ENCODE measurements at regions not wholly inside any gene's neighbourhood (a gene's known extent, or its start where the extent isn't known, plus 50 kb on each side); places are given as distances from the start of the nearest gene placed in this dataset.

DNA sequence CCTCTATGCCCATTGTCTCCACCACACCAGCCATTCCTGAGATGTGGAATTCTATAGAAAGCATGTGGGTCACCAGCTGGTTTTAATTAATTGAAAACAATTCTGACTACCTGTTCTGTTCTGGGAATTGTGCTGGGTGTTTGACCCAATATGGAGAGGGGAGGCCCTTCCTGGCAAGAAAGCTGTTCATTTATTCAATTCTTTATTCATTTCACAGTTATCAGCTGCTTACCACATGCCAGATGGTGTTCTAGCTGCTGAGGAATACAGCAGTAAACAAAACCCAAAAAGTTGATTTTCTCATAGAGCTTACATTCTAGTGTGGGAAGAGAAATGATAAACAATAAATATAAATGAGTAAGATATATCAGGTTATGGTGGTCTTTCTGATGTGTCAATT, 296.1 kb upstream of the RASGRP1 start:
- DNase-seq (ENCODE audit: low read depth), result no peak

DNA sequence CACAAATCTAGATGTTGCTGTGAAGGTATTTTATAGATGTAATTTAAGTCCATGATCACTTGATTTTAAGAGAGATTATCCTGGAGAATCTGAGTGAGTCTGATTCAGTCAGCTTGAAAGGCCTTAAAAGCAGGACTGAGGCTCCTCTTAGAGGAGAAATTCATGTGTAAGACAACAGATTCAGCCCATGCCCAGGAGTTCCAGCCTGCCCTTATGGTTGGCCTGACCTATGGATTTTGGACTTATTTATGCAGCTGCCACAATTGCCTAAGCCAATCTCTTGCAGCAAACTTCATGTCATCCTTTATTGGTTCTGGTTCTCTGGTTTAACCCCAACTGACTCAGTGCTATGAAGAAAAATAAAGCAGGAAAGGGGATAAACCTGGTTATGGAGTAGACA, 296.5 kb upstream of the RASGRP1 start:
- DNase-seq (ENCODE audit: low read depth), result no peak

DNA sequence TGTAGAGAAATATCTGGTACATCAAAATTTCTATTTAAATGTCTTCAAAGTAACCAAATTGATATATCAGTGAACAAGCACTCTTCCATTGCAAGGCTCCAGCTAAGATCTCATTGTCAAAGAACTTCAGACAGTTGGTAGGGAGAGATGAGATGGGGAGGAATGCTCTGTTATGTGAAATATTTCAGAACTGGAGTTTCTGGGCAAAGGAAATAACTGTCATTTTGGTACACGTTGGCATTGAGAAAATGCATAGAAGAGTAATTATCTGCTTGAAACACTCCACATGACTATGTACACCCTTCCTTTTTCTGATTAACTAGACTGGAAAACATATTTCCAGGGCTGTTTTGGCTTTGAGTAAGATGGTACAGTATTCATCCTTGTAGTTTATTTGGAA, 297.5 kb upstream of the RASGRP1 start:
- no peak for DNase-seq (ENCODE audit: low read depth)

DNA sequence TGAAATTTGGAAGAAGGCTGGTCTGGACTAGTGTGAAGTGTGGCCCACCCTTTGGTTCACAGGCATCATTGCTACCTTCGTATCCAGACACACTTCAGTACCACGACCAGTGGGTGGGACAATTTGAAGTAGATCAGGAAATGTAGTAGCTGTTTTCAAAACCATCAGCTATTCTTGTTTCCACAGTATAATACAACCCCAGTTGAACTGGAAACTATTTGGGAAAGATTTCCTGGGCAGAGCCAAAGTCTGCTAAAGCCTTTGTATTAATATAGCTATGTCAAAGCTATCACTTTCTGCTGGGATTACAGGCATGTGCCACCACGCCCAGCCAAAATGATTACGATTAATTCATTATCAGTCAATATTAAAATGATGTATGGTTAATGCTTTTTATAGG, 298.8 kb upstream of the RASGRP1 start:
- DNase-seq (ENCODE audit: low read depth), result no peak

DNA sequence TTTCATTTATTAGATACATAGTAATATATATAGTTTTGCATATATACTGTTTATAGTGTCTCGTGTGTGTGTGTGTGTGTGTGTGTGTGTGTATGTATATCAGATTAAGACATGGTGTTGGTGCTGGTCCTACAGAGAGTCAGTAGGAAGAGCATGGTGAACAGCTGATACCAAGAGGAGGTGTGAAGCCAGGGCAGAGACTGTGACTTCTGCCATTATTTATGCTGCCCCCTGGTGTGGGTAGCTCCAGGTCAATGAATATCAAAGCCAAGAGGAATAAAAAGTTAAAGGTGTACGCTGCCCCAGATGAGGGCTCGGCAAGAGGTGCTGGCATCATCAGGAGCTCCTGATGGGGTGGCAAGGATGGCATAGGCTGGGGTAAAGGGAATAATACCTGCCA, 299.5 kb upstream of the RASGRP1 start:
- no peak for DNase-seq (ENCODE audit: low read depth)

DNA sequence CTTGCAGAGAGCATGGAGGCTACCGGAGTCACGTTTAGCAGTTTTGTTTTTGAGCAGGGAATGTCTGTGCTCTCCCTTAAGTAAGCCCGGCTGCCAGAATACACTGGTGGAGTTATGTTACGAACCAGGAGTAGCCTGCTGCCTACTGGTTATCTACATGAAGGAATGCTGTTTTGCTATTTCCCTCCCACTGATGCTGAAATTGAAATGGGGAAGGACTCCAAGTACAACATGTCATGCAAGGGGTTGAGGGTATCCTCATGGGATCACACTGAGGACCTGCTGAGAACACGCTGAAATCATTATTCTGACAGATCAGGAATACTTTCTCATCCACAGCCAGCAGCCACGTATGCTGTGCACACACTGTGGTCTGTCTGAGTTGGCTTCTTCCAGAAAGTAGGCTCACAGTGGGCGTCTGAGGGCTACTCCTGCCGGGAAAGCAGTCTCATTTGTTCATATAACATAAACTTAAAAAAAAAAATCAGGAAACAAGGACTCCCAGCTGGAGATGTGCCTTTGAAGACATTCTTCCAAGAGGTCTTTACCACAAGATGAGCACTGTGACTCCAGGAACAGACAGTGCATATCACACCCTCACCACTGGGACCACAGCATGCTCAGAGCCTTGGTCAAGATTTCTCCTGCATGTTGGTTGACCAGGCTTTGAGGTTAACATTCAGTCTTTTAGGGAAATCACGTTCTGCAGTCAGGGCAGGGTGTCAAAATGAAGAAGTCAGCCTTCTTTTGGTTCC, 300.4 kb upstream of the RASGRP1 start:
- DNase-seq (ENCODE audit: low read depth), result no peak

DNA sequence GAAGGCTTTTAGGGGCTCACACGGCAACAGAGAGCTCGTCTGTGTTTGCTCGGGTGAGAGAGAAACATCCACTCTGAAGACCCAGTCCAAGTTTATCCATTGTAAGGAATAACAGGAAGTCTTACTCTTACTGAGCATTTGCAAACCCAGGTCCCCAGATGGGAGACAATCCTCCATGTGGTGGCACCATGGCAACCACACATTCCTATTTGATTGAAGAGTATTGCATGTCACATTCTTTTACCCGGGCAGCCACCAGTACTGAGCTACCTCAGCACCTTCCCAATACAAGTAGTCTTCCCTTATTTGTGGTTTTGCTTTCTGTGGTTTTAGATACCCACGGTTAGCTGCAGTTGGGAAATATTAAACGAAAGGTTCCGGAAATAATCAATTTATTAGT, 302.9 kb upstream of the RASGRP1 start:
- DNase-seq (ENCODE audit: low read depth), result no peak

DNA sequence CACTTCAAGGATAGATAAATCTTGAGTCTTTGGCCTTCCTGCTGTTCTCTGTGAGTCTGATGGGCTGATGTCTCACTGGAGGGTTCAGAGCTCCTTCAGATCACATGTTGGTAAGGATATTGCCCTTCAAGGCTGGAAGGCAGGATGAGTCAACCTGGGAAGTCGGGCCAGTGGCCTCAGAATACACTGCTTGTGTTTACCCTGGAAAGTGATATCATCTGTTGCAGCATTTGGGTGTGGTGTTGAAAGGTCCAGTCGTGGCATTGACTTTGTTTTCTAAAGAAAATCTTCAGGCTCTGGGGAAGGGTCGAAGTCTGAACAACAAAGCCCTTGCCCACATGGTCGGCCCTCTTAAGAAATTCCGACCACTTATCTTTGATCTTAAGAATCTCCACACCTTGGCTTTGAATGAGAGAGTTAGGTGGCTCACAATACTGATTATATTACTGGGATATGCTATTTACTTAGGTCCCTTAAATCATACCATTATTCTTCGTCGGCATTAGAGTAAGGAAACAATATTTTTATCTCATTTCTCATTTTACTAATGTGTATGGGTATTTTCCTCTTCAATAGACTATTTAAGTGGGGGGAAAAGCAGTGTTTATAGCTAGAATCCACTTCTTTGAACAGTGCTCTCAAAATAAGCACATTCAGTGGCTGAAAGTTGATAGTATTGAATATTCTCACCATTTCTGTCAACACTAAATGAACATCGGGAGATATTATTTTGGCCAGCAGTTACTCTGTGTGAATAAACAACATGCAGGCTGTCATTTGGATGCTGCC, 303.9 kb upstream of the RASGRP1 start:
- DNase-seq (ENCODE audit: low read depth), result no peak

DNA sequence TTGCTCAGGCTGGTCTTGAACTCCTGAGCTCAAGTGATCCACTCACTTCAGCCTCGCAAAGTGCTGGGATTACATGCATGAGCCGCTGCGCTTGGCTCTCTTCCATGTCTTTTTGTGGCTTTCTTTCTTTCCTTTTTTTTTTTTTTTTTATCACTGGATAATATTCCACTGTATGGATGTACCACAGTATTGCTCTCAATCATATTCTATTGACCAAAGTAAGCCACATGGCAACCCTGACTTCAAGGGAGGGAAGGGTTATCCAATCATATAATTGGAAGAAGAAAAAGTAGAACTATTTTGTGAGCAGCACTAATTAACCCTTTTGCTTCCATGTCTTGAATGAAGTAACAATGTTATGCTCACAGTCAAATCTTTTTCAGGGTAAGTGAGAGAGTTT, 307.0 kb upstream of the RASGRP1 start:
- DNase-seq (ENCODE audit: low read depth), result no peak

DNA sequence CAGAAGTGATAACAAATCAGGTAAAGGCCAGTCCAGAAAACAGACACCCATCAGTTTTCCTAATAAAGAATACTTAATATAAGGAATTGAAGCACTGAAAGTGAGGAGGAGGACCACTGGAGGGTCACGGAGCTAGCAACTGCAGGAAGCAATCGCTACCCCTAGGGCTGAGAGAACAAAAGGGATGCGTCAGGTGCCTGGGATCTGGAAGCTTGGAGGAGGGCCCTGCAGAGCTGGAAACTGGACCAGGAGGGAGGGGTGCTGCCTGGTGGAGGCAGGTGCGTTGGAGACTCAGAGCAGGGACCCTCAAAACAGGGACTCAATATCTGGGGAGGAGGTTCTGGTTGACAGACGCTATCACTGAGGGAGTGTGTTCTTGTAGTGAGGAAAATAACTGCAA, 308.1 kb upstream of the RASGRP1 start:
- DNase-seq (ENCODE audit: low read depth), result no peak

DNA sequence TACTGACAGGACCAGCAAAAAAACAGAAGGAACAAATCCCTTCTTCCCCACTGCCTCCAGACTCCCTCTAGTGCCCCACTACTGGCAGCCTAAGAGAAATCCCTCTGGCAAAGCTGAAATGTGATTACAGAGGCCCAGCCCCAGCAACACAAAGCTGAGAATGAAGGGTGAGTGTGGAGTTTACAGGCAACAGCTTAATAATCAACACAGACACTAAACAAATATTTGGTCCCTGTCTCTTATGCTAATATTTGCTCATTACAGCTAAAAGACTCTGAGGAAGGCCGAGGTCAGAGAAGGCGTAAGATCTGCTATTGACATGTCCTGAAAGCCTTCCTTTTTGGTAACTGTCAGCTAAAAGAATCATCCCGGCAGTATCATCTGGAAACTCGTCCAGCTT, 308.5 kb upstream of the RASGRP1 start:
- DNase-seq (ENCODE audit: low read depth), result no peak

DNA sequence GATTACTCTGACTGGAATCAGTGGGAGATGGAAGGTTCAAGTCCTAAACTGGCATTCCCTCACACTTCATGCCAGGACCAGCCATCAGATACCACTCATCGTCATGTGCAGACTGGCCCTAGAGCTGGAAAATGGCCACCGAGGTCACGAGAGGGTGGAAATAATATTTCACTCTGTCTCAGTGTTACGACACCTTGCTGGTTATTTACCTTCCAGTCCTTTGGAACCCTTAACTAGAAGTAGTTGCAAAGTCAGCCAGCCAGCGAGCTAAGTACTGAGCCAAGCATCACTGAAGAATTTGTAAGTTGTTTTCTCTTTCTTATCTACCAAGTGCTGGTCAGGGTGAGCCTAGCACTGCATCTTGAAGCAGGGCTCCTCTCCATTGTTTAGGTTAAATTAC, 309.9 kb upstream of the RASGRP1 start:
- DNase-seq (ENCODE audit: low read depth), result no peak

DNA sequence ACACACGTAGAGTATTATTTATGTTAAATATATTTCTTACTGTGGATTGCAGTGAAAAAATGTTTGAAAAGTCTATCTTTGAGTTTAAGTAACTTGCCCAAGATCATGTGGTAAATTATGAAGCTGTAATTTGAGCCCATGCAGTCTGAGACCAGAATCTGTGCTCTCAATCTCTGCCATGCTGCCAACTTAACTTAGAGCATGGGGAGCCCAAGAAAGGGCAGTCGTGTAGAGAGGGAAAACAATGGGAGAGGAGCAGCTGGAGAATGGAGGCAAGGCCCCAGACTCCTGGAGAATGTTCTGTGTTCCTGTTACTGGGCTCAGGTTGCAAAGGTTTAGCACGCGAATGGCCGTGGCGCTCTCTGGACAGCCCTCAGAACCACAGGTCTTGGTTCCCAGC, 311.6 kb upstream of the RASGRP1 start:
- no peak for DNase-seq (ENCODE audit: low read depth)

DNA sequence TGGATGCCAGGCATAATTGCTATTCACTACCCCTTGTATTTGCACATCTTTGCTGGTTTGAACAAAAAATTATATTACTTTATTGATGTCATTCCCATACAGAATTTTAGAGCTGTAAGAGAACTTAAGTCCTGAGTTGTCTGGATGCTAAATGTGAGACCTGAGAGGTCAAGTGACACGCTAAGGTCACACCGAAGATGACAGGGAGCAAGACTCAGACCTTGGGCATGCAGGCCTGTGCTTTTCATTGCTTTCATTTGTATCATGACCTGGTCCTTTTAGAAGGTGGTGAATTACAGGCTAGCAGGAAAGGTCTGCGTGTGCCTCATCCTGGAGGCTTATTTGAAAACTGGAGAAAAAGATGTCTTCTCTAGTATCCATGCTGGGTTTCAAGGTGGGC, 312.0 kb upstream of the RASGRP1 start:
- no peak for DNase-seq (ENCODE audit: low read depth)

DNA sequence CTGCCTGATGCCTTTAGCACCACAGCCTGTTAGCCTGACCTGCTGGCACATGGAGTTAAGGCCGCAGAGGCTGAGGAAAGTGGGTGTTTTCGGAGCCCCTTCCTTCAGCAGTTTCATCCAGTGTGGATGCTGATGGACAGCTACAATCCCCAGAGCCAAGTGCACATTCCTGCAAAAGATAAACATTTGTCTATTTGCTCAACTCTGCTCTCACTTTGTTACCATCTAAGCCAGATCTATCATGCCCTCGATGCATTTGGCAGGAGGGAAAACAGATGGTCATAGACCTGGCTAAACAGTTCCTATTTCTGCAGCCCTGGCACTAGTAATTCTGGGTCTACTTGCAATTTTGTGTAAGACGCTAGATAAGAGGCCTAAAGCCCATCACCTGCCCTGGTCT, 312.9 kb upstream of the RASGRP1 start:
- no peak for DNase-seq (ENCODE audit: low read depth)

DNA sequence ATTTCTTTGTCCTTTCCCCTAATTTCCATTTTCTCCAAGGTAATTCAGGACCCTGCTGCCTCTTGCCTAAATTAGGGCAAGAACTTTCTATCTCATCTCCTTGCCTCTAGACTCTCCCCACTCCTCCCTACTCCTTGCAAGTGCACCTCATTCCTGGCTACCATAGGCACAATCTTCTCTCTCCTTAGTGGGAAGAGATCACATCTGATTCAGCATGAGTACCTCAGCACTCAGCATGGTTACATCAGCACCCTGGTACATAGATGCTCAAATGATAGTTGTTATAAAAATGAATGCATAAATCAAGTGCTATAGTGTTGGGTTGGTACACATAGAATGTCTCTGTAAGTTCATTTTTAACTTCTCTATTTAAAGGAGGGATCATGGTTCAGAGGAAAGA, 313.4 kb upstream of the RASGRP1 start:
- no peak for DNase-seq (ENCODE audit: low read depth)

DNA sequence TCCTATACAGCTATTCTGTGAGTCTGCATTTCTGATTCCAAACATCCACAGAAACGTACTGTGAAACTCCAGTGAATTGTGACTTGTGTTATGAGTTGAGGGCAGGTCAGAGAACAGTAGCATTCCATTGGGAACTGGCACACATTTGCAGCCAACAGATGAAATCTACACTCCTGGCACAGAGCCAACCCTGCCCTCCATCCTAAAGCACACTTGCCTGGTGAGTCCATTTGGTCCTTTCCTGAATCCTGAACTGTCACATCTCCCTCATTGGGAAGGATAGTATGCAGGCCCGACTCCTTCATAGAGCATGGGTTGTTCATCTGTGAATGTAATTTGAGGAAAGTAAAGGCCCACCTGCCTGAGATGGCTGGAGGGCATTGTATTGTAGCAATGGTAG, 314.3 kb upstream of the RASGRP1 start:
- no peak for DNase-seq (ENCODE audit: low read depth)

DNA sequence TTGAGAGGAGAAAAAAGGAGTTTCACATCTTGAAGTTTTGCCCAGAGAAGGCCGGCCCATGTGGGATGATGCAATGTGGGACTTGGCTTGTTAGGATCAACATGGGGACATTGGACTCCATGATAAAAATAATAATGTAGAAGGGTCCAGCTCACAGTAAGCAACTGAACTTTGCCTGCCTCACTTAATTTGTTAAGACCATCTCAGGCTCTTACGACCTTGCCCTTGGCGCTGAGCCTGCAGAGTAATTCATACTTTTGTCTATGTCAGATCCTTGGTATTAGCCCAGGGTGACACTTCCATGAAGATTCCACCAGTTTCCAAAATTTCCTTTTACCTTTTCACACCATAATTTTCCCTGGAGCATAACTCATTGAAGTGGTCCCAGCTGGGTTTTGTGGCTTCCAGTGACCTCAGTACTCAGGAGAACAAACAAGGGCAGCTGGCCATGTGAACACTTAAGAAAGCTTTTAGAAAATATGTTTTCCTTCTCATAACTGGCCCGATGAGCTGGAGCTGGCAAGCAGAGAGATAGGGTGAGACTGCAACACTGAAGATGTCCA, 315.4 kb upstream of the RASGRP1 start:
- DNase-seq (ENCODE audit: low read depth), result no peak

DNA sequence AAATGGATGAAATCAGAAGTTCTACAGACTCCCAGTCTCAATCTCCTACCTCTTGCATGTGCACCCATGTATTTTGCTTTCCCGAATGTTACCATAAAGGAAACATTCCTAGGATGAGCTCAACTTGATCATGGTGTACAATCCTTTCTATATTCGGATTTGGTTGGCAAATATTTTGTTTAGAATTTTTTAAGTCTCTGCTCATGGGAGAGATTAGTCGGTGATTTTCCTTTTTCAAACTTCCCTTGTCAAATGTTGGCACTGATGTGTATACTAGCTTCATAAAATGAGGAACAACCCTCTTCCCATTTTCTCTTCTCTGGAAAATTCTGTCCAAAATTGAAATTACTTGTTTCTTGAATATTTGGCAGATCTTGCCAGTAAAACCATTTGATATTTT, 317.6 kb upstream of the RASGRP1 start:
- no peak for DNase-seq (ENCODE audit: low read depth)

DNA sequence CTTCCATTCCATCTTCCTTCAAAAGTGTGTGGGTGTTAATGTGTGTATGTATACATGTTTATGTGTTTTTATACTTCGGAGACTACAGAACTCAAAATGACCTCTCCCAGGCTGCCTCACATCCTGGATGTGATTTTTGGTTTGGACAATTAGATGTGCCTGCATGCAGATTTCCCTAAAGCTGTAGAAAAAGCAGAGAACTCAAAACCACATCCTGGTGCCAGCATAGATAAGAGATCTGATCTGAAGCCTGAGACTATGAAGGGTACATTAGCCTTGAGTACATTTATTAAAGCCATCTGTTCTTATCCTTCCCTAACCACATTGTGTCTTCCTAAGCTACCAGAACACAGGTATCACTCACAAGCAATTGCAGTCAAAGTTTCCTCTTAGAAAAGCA, 319.4 kb upstream of the RASGRP1 start:
- DNase-seq (ENCODE audit: low read depth), result no peak

DNA sequence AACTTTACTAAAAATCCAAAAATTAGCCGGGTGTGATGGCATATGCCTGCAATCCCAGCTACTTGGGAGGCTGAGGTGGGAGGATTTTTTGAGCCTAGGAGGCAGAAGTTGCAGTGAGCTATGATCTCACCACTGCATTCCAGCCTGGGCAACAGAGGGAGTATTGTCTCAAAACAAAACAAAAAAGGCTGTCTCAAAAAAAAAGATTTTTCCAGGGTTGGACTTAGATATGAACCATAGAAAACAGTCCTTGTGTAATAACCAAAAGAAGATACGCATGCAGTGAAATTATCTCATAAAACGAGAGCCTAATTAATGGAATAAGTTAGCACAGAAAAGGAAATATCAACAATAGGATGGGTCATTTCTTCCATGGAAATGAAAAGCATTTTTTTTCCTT, 320.4 kb upstream of the RASGRP1 start:
- DNase-seq (ENCODE audit: low read depth), result no peak

DNA sequence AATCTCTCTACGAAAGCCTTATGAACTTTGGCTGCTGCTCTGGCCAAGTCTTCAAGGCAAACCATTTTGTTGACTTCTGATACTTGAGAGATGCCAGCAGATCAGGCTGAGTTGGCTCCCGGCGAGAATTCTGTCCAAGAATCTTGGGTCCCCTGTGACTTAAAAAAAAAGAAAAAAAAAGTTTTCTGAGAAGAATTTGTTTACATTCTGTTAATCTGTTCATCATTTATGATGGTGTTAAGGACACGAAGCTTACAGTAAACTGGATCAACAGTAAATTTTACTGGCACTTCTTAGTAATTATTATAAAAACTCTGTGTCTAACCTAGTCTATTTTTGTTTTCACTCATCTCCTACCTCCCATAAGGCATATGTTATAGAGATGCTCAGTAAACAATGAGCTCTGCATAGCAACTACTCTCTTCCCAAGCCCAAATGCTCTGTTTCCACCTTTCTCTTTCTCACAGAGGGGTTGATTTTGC, 320.9 kb upstream of the RASGRP1 start:
- DNase-seq (ENCODE audit: low read depth), result no peak
